Stimulated activated CD4-positive, alpha-beta T cell treated with anti-CD3 and anti-CD28 coated beads, Interleukin-4, amount 100 ng/mL, for 48 hours (primary cell): ENCODE measurements at regions not wholly inside any gene's neighbourhood (a gene's known extent, or its start where the extent isn't known, plus 50 kb on each side); places are given as distances from the start of the nearest gene placed in this dataset.

Source experiments
- DNase-seq, 2 donors: peaks; one replicate each; pipeline ENCODE4 v3.0.0-alpha.2; 2020; ENCODE audit warnings: low read depth in 2 of 2

- no peak for DNase-seq
Observed at GRCh38 chr13:40290758-40291157, 375.7 kb downstream of the FOXO1 start.

- no peak for DNase-seq
Observed at GRCh38 chr13:40292108-40292507, 374.3 kb downstream of the FOXO1 start.

DNA sequence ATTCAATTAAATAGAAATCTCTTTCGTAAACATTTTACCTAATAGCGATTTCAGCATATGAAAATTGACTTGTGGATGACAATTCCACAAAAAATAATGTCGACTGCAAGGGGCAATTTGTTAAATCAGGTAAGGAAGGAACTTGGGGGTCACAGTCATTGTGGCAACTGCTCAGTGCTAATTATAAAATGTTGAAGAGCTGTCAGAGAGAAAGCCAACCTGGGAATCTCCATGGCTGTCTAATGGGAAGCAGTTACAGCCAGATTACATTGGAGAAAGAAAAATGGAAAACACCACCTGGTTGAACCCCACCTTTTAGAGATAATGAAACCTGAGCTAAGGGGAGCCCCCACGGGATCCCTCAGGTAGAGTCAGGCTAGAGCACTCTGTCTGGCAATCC is 373.9 kb downstream of the FOXO1 start:
- DNase-seq = no peak

DNA sequence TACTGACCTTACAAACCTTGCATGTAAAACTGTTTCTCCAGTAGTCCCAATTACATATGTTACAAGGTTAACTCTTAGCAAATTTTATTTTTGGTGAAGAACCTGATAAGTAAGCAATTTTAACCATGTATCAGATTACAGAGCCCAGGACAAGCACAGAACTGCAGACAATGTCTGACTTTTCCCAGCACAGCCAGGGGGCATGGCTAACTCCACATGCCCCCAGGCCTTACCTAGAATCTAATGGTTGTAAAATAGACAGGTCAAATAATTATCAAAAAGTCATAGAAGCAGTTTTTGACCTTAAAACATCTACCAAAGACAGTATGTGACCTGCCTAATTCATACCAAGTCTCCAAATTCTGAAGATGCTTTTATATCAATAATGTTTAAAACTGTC is 364.1 kb downstream of the FOXO1 start:
- DNase-seq = no peak

DNA sequence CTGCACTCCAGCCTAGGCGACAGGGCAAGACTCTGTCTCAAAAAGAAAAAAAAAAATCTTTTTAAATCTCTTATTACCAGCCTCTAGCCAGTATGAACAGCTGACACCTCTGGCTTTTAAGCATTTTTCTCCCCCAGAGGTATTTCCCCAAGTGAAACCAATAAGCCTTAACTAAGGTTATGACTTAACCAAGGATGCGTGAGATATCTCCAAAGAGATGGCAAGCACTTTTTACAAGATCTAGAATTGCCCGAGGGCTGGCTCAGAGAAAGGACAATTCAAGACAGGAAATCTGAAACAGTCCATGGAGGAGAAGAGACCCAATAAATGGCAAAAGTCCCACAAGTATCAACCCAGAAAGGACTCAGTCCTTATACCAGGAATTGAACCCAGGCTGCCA is 362.1 kb downstream of the FOXO1 start:
- DNase-seq = no peak

- DNase-seq = peak in 1 of 2 donors; percentile 52
Observed at GRCh38 chr13:40306817-40307216, 359.6 kb downstream of the FOXO1 start.

DNA sequence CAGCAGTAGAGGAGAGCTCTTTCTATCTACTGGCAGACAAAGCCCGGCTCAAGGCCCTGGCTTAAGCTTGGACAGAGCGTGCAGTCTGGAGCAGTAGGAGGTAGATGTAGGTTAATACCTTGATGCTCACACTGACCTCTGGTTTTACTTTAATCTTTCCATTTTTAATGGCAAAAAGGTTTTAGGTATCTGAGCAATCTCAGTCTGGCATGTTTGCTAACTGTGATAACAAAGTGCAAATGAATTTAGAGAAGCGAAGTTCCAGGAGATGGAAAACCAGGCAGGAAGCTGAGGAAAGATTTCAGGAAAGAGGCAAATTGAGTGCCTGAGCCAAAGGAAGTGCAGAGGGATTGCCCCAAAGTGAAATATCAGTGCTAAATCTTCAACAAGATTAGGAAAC is 356.6 kb downstream of the FOXO1 start:
- no peak for DNase-seq

GRCh38 chr13:40311356-40312101 is 354.9 kb downstream of the FOXO1 start:
- no peak for DNase-seq

- no peak for DNase-seq
Observed at GRCh38 chr13:40313269-40314200, 352.9 kb downstream of the FOXO1 start.

- DNase-seq = peak; percentile 34 to 40
Observed at GRCh38 chr13:40315416-40316064, 350.9 kb downstream of the FOXO1 start.

DNA sequence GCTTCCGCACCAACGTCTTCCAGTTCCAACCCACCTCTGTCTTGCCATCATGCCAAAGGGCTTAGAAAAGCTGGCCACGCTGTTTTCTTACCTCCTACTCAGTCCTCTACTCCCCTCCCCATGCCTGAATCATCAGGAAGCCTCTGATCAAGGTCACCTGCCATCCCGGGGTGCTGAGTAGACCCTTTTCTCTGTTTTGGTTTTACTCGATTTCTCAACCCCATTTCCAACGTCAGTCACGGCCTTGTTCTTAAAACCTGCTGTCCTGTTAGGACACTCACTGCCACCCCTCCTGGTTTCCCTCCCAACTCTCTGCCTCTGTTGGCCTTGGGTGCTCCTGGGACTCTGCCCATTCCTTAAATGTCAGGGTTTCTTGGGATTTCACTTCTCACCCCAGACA is 350.1 kb downstream of the FOXO1 start:
- DNase-seq = peak; percentile 22 to 40

GRCh38 chr13:40317980-40318327 is 348.5 kb downstream of the FOXO1 start:
- no peak for DNase-seq

DNA sequence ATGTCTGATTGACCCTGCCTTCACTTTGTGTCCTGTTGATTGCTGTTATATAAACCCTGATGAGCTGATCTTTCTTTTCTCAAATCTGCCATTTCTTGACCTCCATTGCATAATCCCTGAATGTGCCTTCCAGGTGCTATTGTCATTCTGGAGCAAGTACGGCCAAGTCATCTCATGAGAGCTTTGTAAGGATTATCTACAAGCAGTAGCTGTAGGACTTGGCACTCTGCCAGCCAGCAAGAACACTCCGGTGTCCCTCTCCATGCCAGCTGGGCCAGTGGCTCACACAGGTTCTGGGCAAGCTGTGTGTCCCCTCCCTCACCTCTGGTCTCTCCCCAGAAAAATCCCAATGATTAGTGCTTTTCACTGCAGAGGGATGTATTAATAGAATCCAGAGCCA is 348.1 kb downstream of the FOXO1 start:
- DNase-seq = no peak

- DNase-seq = no peak
Observed at GRCh38 chr13:40319699-40320579, 346.5 kb downstream of the FOXO1 start.

GRCh38 chr13:40328091-40328490 is 338.4 kb downstream of the FOXO1 start:
- no peak for DNase-seq

DNA sequence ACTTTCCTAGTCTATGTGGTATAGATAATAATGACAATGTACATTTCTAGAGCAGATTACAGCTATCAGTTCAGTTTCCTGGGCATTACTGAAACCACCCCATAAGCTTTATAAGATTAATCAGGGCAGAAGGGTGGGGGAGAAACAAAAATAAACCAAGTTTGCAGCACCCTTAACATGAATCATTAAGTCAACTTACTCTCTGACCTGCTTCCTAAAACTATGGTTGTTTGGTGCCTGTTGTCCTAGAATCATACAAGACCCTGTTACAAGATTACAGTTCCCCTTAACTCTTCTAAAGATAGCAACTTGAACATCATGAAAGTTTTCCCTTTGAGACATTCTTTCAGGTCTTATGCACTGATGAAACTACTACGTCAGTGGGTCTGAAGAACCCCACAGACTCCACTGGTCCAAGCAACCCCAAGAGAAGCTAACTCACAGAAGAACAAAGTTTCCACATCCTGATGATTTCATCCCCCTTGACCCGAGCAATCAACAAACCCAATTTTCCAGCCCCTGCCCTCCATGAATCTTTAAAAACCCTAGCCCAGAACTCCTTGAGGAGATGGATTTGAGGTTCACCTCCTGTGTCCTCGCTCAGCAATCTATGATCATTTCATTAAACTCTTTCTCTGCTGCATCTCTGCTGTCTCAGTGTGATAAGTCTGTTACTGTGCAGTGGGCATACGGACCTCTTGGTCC is 336.5 kb downstream of the FOXO1 start:
- DNase-seq = no peak

DNA sequence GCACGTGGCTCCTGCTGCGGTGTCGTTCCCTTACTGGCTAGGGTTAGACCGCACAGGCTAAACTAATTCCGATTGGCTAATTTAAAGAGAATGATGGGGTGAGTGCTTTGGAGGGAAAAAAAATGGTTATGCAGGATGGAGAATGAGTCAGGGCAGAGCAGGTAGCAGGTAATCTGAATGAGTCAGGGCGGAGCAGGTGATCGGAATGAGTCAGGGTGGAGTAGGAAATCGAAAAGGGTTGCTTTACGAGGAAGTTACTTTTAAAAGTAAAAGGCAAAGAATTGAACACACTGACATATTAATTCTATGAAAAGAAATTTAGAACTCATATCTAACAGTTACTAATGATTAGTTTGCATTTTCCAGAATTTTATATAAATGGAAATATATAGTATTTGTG is 335.5 kb downstream of the FOXO1 start:
- no peak for DNase-seq

- no peak for DNase-seq
Observed at GRCh38 chr13:40331802-40332201, 334.6 kb downstream of the FOXO1 start.

- no peak for DNase-seq
Observed at GRCh38 chr13:40333226-40333625, 333.2 kb downstream of the FOXO1 start.

DNA sequence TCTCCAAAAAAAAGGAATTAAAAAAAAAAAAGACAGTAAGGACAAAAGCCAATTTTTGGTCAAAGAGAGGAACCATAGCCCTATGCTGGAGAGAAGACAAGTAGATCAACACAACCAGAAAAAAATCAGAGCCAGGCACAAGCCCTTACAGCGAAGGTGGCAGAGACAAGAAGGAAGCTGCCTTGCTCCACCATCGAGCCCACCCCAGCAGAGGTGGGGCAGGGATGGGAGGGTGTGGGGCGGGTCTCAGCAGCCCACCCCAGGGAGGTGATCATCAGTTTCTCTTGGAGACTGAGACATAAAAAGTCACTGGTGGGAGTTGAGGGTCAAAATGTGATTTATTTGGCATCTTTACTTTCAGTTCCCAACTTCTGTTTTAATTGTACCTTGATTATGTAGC is 332.4 kb downstream of the FOXO1 start:
- DNase-seq = no peak

DNA sequence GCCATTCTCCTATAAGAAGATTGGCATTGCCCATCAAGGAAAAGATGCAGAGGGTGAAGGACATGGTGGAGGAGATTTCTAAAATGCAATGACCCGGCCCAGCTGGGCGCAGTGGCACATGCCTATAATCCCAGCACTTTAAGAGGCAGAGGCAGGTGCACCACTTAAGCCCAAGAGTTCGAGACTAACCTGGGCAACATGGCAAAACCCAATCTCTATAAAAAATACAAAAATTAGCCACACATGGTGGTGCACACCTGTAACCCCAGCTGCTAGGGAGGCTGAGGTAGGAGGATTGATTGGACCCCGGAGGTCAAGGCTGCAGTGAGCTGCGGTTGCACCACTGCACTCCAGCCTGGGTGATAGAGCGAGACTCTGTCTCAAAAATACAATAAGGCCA is 331.8 kb downstream of the FOXO1 start:
- no peak for DNase-seq
